HepG2 (cell line): ENCODE measurements at regions not wholly inside any gene's neighbourhood (a gene's known extent, or its start where the extent isn't known, plus 50 kb on each side); places are given as distances from the start of the nearest gene placed in this dataset.

Source experiments
- ATAC-seq: fragments of 200-7000 bp; cut with Tn5 transposase; 3 replicates; pipeline ENCODE4 v1.9.1; 2020; ENCODE audit warnings: mild to moderate bottlenecking, moderate library complexity
- BruUV-seq: library from RNA; stranded (reverse); fragments of 400-500 nt; replicated peaks from 2 replicates; lab custom pipeline; 2021; lab: Mats Ljungman, UMichigan
- CTCF ChIA-PET: fragments of 300-600 bp; formaldehyde crosslinking; extraction: SDS; loops from one replicate; lab custom pipeline; 2021; ENCODE audit warnings: low total read pairs, inconsistent platforms, low intra/inter-chr PET ratio; lab: Yijun Ruan, JAX
- POLR2A ChIA-PET: fragments of 350-600 bp; sonication (Branson Sonifier 250); formaldehyde crosslinking; loops from one replicate; lab custom pipeline; 2020; ENCODE audit warnings: antibody characterized with exemption, inconsistent platforms; lab: Yijun Ruan, JAX
- DNase-seq: peaks from one replicate; pipeline ENCODE4 v3.0.0-alpha.2; 2015; ENCODE audit warnings: low spot score
- FAIRE-seq: peaks from 3 replicates; lab custom pipeline; 2011; peaks lifted over from hg19 to GRCh38; lab: Jason Lieb, UNC
- H2AFZ ChIP-seq: one replicate; pipeline ENCODE4 v1.6.1; 2011; ENCODE audit warnings: low read length, inconsistent platforms
- H3K27ac ChIP-seq: fragments of 300-600 bp; 3 replicates; pipeline ENCODE4 v1.8.0; 2011; ENCODE audit warnings: mixed run types, mild to moderate bottlenecking, mixed read lengths, low read length, inconsistent platforms; ENCODE audit not compliant: insufficient read depth; ENCODE audit errors: extremely low read length
- H3K27me3 ChIP-seq, 2 experiments: fragments of 200-600 bp in 1 of 2; 2 replicates in 1 of 2; 3 replicates in 1 of 2; pipeline versions ENCODE4 v1.6.0 to v1.8.0; 2011; ENCODE audit warnings: low read length in 2 of 2, mild to moderate bottlenecking in 2 of 2, moderate library complexity in 2 of 2, inconsistent platforms in 1 of 2; ENCODE audit not compliant: insufficient read depth in 2 of 2, control insufficient read depth in 1 of 2
- H3K36me3 ChIP-seq, 2 experiments: fragments of 200-600 bp in 1 of 2; replicated peaks in 1 of 2; 2 replicates in 1 of 2; 3 replicates in 1 of 2; pipeline versions ENCODE4 v1.5.1 to v1.8.0; 2011; ENCODE audit warnings: low read length in 2 of 2, inconsistent platforms in 1 of 2; ENCODE audit not compliant: insufficient read depth in 2 of 2, control insufficient read depth in 1 of 2
- H3K4me1 ChIP-seq: 2 replicates; pipeline ENCODE4 v1.5.1; 2012; ENCODE audit warnings: low read length, inconsistent platforms; ENCODE audit not compliant: insufficient read depth
- H3K4me2 ChIP-seq: 2 replicates; pipeline ENCODE4 v1.6.0; 2011; ENCODE audit warnings: low read depth, low read length, inconsistent platforms
- H3K4me3 ChIP-seq, 3 experiments: fragments of 200-600 bp in 1 of 3; sonication (generic), shearing (Covaris generic) in 1 of 3; replicated peaks in 1 of 3; 2 replicates each; pipeline ENCODE4 v1.5.1; 2011 to 2016; ENCODE audit warnings: low read length in 3 of 3, inconsistent platforms in 2 of 3, low read depth in 2 of 3, mild to moderate bottlenecking in 2 of 3, control low read depth in 1 of 3, mixed read lengths in 1 of 3; ENCODE audit not compliant: insufficient read depth in 1 of 3
- H3K79me2 ChIP-seq: one replicate; pipeline ENCODE4 v1.6.1; 2011; ENCODE audit warnings: low read length, inconsistent platforms; ENCODE audit not compliant: insufficient read depth
- H3K9ac ChIP-seq: 2 replicates; pipeline ENCODE4 v1.6.0; 2011; ENCODE audit warnings: mild to moderate bottlenecking, low read depth, low read length, inconsistent platforms; ENCODE audit not compliant: insufficient read depth
- H3K9me3 ChIP-seq: 2 replicates; pipeline ENCODE4 v1.5.1; 2012; ENCODE audit warnings: mild to moderate bottlenecking, low read length
- H4K20me1 ChIP-seq: 2 replicates; pipeline ENCODE4 v1.6.0; 2011; ENCODE audit warnings: inconsistent platforms, mild to moderate bottlenecking, low read length, moderate library complexity; ENCODE audit not compliant: insufficient read depth
- ARID2 ChIP-seq: sonication (generic); formaldehyde crosslinking; IDR thresholded peaks from 2 replicates; pipeline ENCODE4 v1.8.1; 2022; ENCODE audit warnings: mild to moderate bottlenecking, missing genetic modification reagents, borderline replicate concordance
- ARNT2 ChIP-seq: sonication (generic); formaldehyde crosslinking; IDR thresholded peaks from 2 replicates; pipeline ENCODE4 v1.8.0; 2022; ENCODE audit warnings: mild to moderate bottlenecking, low read depth, missing genetic modification reagents, moderate library complexity
- HMGA1 ChIP-seq: sonication (generic); formaldehyde crosslinking; conservative IDR thresholded peaks from 2 replicates; pipeline ENCODE4 v1.4.0; 2020; ENCODE audit warnings: missing genetic modification reagents
- MYNN ChIP-seq: sonication (generic); formaldehyde crosslinking; IDR thresholded peaks from 2 replicates; pipeline ENCODE4 v1.4.0; 2020; ENCODE audit warnings: mild to moderate bottlenecking, low read depth, missing genetic modification reagents
- NCOR1 ChIP-seq: fragments of 200-600 bp; sonication (generic); IDR thresholded peaks from 2 replicates; pipeline ENCODE4 v1.7.0; 2017; ENCODE audit warnings: antibody characterized with exemption, low read length, borderline replicate concordance
- REXO4 ChIP-seq: sonication (generic); formaldehyde crosslinking; IDR thresholded peaks from 2 replicates; pipeline ENCODE4 v1.8.0; 2022; ENCODE audit warnings: missing genetic modification reagents, mild to moderate bottlenecking, borderline replicate concordance
- SALL1 ChIP-seq: sonication (generic); formaldehyde crosslinking; IDR thresholded peaks from 2 replicates; pipeline ENCODE4 v1.8.0; 2022; ENCODE audit warnings: mild to moderate bottlenecking, missing genetic modification reagents
- SETDB1 ChIP-seq: sonication (generic); formaldehyde crosslinking; IDR thresholded peaks from 2 replicates; pipeline ENCODE4 v1.5.1; 2020; ENCODE audit warnings: missing genetic modification reagents, mild to moderate bottlenecking, borderline replicate concordance
- SP5 ChIP-seq: IDR thresholded peaks from 2 replicates; pipeline ENCODE4 v1.6.1; 2016; ENCODE audit warnings: low read depth, borderline replicate concordance
- ZBTB37 ChIP-seq: sonication (generic); formaldehyde crosslinking; IDR thresholded peaks from 2 replicates; pipeline ENCODE4 v1.4.0; 2020; ENCODE audit warnings: mild to moderate bottlenecking, missing genetic modification reagents
- ZFP82 ChIP-seq: sonication (generic); formaldehyde crosslinking; IDR thresholded peaks from 2 replicates; pipeline ENCODE4 v1.5.1; 2020; ENCODE audit warnings: mild to moderate bottlenecking, missing genetic modification reagents, borderline replicate concordance
- ZFYVE20 ChIP-seq: sonication (generic); formaldehyde crosslinking; IDR thresholded peaks from 2 replicates; pipeline ENCODE4 v1.8.0; 2023; ENCODE audit warnings: low read depth, mild to moderate bottlenecking, moderate library complexity, missing genetic modification reagents, borderline replicate concordance
- ZNF101 ChIP-seq: sonication (generic); formaldehyde crosslinking; IDR thresholded peaks from 2 replicates; pipeline ENCODE4 v1.4.0; 2020; ENCODE audit warnings: mild to moderate bottlenecking, low read depth, missing genetic modification reagents, borderline replicate concordance
- ZNF367 ChIP-seq: sonication (generic); formaldehyde crosslinking; IDR thresholded peaks from 2 replicates; pipeline ENCODE4 v1.4.0; 2020; ENCODE audit warnings: missing genetic modification reagents, borderline replicate concordance
- ZNF562 ChIP-seq: sonication (generic); formaldehyde crosslinking; IDR thresholded peaks from 2 replicates; pipeline ENCODE4 v1.8.0; 2022; ENCODE audit warnings: missing genetic modification reagents, borderline replicate concordance
- ZNF879 ChIP-seq: sonication (generic); formaldehyde crosslinking; IDR thresholded peaks from 2 replicates; pipeline ENCODE4 v1.8.1; 2023; ENCODE audit warnings: missing genetic modification reagents
- ZSCAN22 ChIP-seq: sonication (generic); formaldehyde crosslinking; IDR thresholded peaks from 2 replicates; pipeline ENCODE4 v1.4.0; 2020; ENCODE audit warnings: mild to moderate bottlenecking, missing genetic modification reagents
- WGBS: methylation state at CpG from one replicate; pipeline ENCODE4 v1.1.6; 2017; ENCODE audit warnings: low lambda C conversion rate; 5-methylcytosine and 5-hydroxymethylcytosine counted together
- in situ Hi-C: cut with HindIII; loops from 2 replicates; pipeline ENCODE4 v1.10.0; 2017; ENCODE audit warnings: low pct_unique_long_range_greater_than_20kb; ENCODE audit not compliant: extremely low pct_ligation_motif_present
- intact Hi-C: fragments of 100-400 bp; cut with micrococcal nuclease; formaldehyde crosslinking; loops from one replicate; pipeline ENCODE4 v1.10.0; 2022; ENCODE audit not compliant: unreplicated experiment
- TF ChIP-seq, protein P1 (sequence below): sonication (generic); formaldehyde crosslinking; IDR thresholded peaks from 2 replicates; pipeline ENCODE4 v1.4.0; 2020; ENCODE audit warnings: mild to moderate bottlenecking, missing genetic modification reagents, borderline replicate concordance

GRCh38 chrX:94977562-94977961, 1303.6 kb downstream of the FAM133A start:
- ChIA-PET POLR2A (no interaction called here), CTCF (no interaction called here)
- Histone ChIP-seq H3K36me3 (no peaks in the 10 kb centered on the region), H3K79me2 (no peaks in the 10 kb centered on the region), H3K27me3 (no peaks in the 10 kb centered on the region), H2AFZ (no peak overlapping the region), H3K4me3 (no peak overlapping the region), H3K4me1 (no peaks in the 10 kb centered on the region), H3K4me2 (no peak overlapping the region), H4K20me1 (no peaks in the 10 kb centered on the region), H3K27ac (no peak overlapping the region), H3K9me3 (no peaks in the 10 kb centered on the region), H3K9ac (no peak overlapping the region)
- DNase-seq: no peak
- BruUV-seq: no TSS peak
- in situ Hi-C loops: no loop called here
- TF ChIP-seq ARNT2 (CRISPR knock-in tag): no peak
- TF ChIP-seq ZBTB37 (CRISPR knock-in tag): no peak
- TF ChIP-seq ARID2 (CRISPR knock-in tag): no peak
- TF ChIP-seq ZFYVE20 (CRISPR knock-in tag): no peak
- TF ChIP-seq SALL1 (CRISPR knock-in tag): no peak
- TF ChIP-seq SP5 (CRISPR knock-in tag): no peak
- FAIRE-seq: no peak
- WGBS: no CpG with 5 or more reads among the region's 2 CpGs
- intact Hi-C loops: no loop called here
- ATAC-seq: no peak

GRCh38 chrX:94977986-94978385, 1304.0 kb downstream of the FAM133A start:
- H3K9ac ChIP-seq: no peak overlapping the region
- POLR2A ChIA-PET: no interaction called here
- no peak overlapping the region for H3K4me3 ChIP-seq
- no peaks in the 10 kb centered on the region for H3K79me2 ChIP-seq
- H3K36me3 ChIP-seq: no peaks in the 10 kb centered on the region
- CTCF ChIA-PET: no interaction called here
- no peak overlapping the region for H3K4me2 ChIP-seq
- no peak for DNase-seq
- no peak overlapping the region for H3K27ac ChIP-seq
- H4K20me1 ChIP-seq: no peaks in the 10 kb centered on the region
- intact Hi-C loops: no loop called here
- no peak overlapping the region for H2AFZ ChIP-seq
- H3K27me3 ChIP-seq: no peaks in the 10 kb centered on the region
- no TSS peak for BruUV-seq
- no CpG with 5 or more reads among the region's 4 CpGs for WGBS
- FAIRE-seq: no peak
- no peak for ATAC-seq
- in situ Hi-C loops: no loop called here
- H3K4me1 ChIP-seq: no peaks in the 10 kb centered on the region
- H3K9me3 ChIP-seq: no peaks in the 10 kb centered on the region
- no peak for TF ChIP-seq ZFP82 (CRISPR knock-in tag)
- no peak for TF ChIP-seq ZNF367 (CRISPR knock-in tag)
- no peak for TF ChIP-seq SETDB1 (CRISPR knock-in tag)
- no peak for TF ChIP-seq MYNN (CRISPR knock-in tag)
- no peak for TF ChIP-seq ZNF879
- TF ChIP-seq, protein P1, sequence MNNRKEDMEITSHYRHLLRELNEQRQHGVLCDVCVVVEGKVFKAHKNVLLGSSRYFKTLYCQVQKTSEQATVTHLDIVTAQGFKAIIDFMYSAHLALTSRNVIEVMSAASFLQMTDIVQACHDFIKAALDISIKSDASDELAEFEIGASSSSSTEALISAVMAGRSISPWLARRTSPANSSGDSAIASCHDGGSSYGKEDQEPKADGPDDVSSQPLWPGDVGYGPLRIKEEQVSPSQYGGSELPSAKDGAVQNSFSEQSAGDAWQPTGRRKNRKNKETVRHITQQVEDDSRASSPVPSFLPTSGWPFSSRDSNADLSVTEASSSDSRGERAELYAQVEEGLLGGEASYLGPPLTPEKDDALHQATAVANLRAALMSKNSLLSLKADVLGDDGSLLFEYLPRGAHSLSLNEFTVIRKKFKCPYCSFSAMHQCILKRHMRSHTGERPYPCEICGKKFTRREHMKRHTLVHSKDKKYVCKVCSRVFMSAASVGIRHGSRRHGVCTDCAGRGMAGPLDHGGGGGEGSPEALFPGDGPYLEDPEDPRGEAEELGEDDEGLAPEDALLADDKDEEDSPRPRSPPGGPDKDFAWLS (CRISPR knock-in tag): no peak
- no peak for TF ChIP-seq REXO4 (CRISPR knock-in tag)
- TF ChIP-seq ZSCAN22: no peak
- no peak for TF ChIP-seq ZNF562
- no peak for TF ChIP-seq NCOR1
- TF ChIP-seq ZNF101 (CRISPR knock-in tag): no peak
- no peak for TF ChIP-seq HMGA1 (CRISPR knock-in tag)
